ENCODE measurements at regions not wholly inside any gene's neighbourhood (a gene's known extent, or its start where the extent isn't known, plus 50 kb on each side); places are given as distances from the start of the nearest gene placed in this dataset.

DNA sequence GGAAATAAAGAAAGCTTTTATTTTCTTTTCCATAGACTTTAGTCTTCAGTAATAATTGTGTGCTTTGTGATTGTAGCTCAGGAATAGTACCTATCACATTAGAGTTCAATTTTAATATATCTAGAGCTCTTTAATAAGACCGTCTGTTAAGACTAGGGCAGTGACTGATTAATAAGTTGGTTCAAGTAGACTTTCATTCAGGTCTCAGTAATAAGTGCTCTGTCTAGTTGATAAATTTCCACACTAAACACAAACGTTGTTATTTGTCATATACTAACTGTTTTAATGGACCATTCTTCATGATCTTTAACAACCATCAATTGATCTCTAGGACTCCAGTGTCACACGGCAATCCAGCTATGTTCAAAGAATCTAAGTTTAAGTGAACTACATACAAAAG, 474.5 kb upstream of the ADGRL2 start:
- TF ChIP-seq, protein P1, sequence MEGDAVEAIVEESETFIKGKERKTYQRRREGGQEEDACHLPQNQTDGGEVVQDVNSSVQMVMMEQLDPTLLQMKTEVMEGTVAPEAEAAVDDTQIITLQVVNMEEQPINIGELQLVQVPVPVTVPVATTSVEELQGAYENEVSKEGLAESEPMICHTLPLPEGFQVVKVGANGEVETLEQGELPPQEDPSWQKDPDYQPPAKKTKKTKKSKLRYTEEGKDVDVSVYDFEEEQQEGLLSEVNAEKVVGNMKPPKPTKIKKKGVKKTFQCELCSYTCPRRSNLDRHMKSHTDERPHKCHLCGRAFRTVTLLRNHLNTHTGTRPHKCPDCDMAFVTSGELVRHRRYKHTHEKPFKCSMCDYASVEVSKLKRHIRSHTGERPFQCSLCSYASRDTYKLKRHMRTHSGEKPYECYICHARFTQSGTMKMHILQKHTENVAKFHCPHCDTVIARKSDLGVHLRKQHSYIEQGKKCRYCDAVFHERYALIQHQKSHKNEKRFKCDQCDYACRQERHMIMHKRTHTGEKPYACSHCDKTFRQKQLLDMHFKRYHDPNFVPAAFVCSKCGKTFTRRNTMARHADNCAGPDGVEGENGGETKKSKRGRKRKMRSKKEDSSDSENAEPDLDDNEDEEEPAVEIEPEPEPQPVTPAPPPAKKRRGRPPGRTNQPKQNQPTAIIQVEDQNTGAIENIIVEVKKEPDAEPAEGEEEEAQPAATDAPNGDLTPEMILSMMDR (IDR thresholded peaks at IDR 0.05; ENCODE audit: low read length) = no peak
- no peak for TF ChIP-seq EZH2 (IDR thresholded peaks at IDR 0.05; ENCODE audit: borderline replicate concordance, low read length)
